ENCODE measurements at regions not wholly inside any gene's neighbourhood (a gene's known extent, or its start where the extent isn't known, plus 50 kb on each side); places are given as distances from the start of the nearest gene placed in this dataset.
A peak's percentile ranks its signal among the peaks of the same experiment; 100 is the strongest.

- no peaks in the 10 kb centered on the region for H3K27me3 ChIP-seq (ENCODE audit: control insufficient read depth, insufficient read depth, low read length)
- H3K4me3 ChIP-seq (ENCODE audit: low read length): no peak overlapping the region
- no peak overlapping the region for H3K9ac ChIP-seq (ENCODE audit: low read depth, low read length)
- H3K4me1 ChIP-seq (ENCODE audit: control insufficient read depth, insufficient read depth, low read length): peaks cover 31% of the 10 kb centered on the region
- no peaks in the 10 kb centered on the region for H3K9me3 ChIP-seq (replicated peaks; ENCODE audit: low read length)
- H3K4me2 ChIP-seq (ENCODE audit: low read length): peak overlapping the region; percentile 1
- H3K36me3 ChIP-seq (ENCODE audit: insufficient read depth, low read length): no peaks in the 10 kb centered on the region
Measured at GRCh38 chr5:103847060-103847459, 284.5 kb upstream of the NUDT12 start.

- no peak overlapping the region for H3K4me3 ChIP-seq (ENCODE audit: low read length)
- H3K9me3 ChIP-seq (replicated peaks; ENCODE audit: low read length): no peaks in the 10 kb centered on the region
- no peaks in the 10 kb centered on the region for H3K27me3 ChIP-seq (ENCODE audit: control insufficient read depth, insufficient read depth, low read length)
- no peaks in the 10 kb centered on the region for H3K36me3 ChIP-seq (ENCODE audit: insufficient read depth, low read length)
- H3K4me1 ChIP-seq (ENCODE audit: control insufficient read depth, insufficient read depth, low read length): peaks cover 17% of the 10 kb centered on the region
- no peak overlapping the region for H3K9ac ChIP-seq (ENCODE audit: low read depth, low read length)
- H3K4me2 ChIP-seq (ENCODE audit: low read length): no peak overlapping the region
Measured at GRCh38 chr5:103842936-103843335, 280.3 kb upstream of the NUDT12 start.

DNA sequence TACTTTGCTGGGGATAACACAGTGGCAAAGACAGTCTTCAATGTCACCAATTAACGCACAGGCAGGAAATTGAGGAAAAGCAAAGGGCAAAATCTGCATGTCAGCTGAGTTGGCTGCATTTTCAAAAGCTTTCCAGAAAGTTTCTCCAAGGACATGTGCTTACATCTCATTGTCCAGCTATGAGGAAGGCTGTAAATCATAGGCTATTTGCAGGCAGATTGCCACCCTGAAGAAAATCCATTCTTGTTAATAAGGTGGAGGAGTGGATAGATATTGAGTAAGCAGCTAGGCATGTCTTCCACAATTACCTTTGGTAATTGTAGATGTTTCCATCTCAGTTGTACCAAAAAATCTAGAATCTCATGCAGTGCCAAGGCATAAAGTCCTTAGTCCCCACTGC lies 278.0 kb upstream of the NUDT12 start:
- Histone ChIP-seq H3K27me3 (ENCODE audit: control insufficient read depth, insufficient read depth, low read length) (no peaks in the 10 kb centered on the region), H3K9me3 (replicated peaks; ENCODE audit: low read length) (no peaks in the 10 kb centered on the region), H3K9ac (ENCODE audit: low read depth, low read length) (no peak overlapping the region)

GRCh38 chr5:103834216-103834615 lies 271.6 kb upstream of the NUDT12 start:
- no peaks in the 10 kb centered on the region for H3K9me3 ChIP-seq (replicated peaks; ENCODE audit: low read length)
- no peak overlapping the region for H3K4me3 ChIP-seq (ENCODE audit: low read length)
- no peaks in the 10 kb centered on the region for H3K27me3 ChIP-seq (ENCODE audit: control insufficient read depth, insufficient read depth, low read length)
- H3K9ac ChIP-seq (ENCODE audit: low read depth, low read length): no peak overlapping the region
- H3K4me1 ChIP-seq (ENCODE audit: control insufficient read depth, insufficient read depth, low read length): no peaks in the 10 kb centered on the region
- H3K36me3 ChIP-seq (ENCODE audit: insufficient read depth, low read length): no peaks in the 10 kb centered on the region
- no peak overlapping the region for H3K4me2 ChIP-seq (ENCODE audit: low read length)

More for the DNA sequence above, 278.0 kb upstream of the NUDT12 start:
- H3K4me1 ChIP-seq (ENCODE audit: control insufficient read depth, insufficient read depth, low read length): peaks cover 4% of the 10 kb centered on the region
- no peaks in the 10 kb centered on the region for H3K36me3 ChIP-seq (ENCODE audit: insufficient read depth, low read length)
- H3K4me3 ChIP-seq (ENCODE audit: low read length): no peak overlapping the region
- no peak overlapping the region for H3K4me2 ChIP-seq (ENCODE audit: low read length)

- Histone ChIP-seq H3K27me3 (ENCODE audit: control insufficient read depth, insufficient read depth, low read length) (no peaks in the 10 kb centered on the region), H3K4me3 (ENCODE audit: low read length) (no peak overlapping the region), H3K9me3 (replicated peaks; ENCODE audit: low read length) (no peaks in the 10 kb centered on the region), H3K36me3 (ENCODE audit: insufficient read depth, low read length) (no peaks in the 10 kb centered on the region), H3K4me2 (ENCODE audit: low read length) (no peak overlapping the region), H3K4me1 (ENCODE audit: control insufficient read depth, insufficient read depth, low read length) (no peaks in the 10 kb centered on the region), H3K9ac (ENCODE audit: low read depth, low read length) (no peak overlapping the region)
Measured at GRCh38 chr5:103829585-103829984, 267.0 kb upstream of the NUDT12 start.

GRCh38 chr5:103827976-103828375 lies 265.4 kb upstream of the NUDT12 start:
- Histone ChIP-seq H3K36me3 (ENCODE audit: insufficient read depth, low read length) (no peaks in the 10 kb centered on the region), H3K27me3 (ENCODE audit: control insufficient read depth, insufficient read depth, low read length) (no peaks in the 10 kb centered on the region), H3K4me2 (ENCODE audit: low read length) (no peak overlapping the region), H3K4me3 (ENCODE audit: low read length) (no peak overlapping the region), H3K9ac (ENCODE audit: low read depth, low read length) (no peak overlapping the region), H3K9me3 (replicated peaks; ENCODE audit: low read length) (no peaks in the 10 kb centered on the region), H3K4me1 (ENCODE audit: control insufficient read depth, insufficient read depth, low read length) (no peaks in the 10 kb centered on the region)

DNA sequence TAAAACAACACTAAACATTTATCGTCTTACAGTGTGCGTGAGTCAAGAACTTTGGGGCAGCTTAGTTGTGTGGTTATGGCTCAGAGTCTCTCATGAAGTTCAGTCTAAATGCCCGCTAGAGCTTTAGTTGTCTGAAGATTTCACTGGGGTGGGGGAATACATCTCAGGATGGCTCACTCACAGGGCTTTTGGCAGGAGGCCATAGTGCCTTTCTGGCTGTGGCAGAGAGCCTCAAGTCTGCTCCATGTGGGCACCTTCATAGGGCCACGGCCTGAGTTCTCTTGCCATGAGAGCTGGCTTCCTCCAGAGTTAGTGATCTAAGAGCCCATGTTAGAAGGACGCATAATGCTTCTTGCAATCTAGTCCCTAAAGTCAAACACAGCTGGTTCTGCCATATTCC lies 258.8 kb upstream of the NUDT12 start:
- Histone ChIP-seq H3K36me3 (ENCODE audit: insufficient read depth, low read length) (no peaks in the 10 kb centered on the region), H3K27me3 (ENCODE audit: control insufficient read depth, insufficient read depth, low read length) (no peaks in the 10 kb centered on the region)

GRCh38 chr5:103808464-103809106 lies 246.0 kb upstream of the NUDT12 start:
- Histone ChIP-seq H3K9me3 (replicated peaks; ENCODE audit: low read length) (no peaks in the 10 kb centered on the region), H3K9ac (ENCODE audit: low read depth, low read length) (no peak overlapping the region), H3K4me3 (ENCODE audit: low read length) (no peak overlapping the region), H3K36me3 (ENCODE audit: insufficient read depth, low read length) (no peaks in the 10 kb centered on the region), H3K4me2 (ENCODE audit: low read length) (no peak overlapping the region), H3K4me1 (ENCODE audit: control insufficient read depth, insufficient read depth, low read length) (peaks cover 8% of the 10 kb centered on the region), H3K27me3 (ENCODE audit: control insufficient read depth, insufficient read depth, low read length) (no peaks in the 10 kb centered on the region)

More for the DNA sequence above, 258.8 kb upstream of the NUDT12 start:
- Histone ChIP-seq H3K9me3 (replicated peaks; ENCODE audit: low read length) (no peaks in the 10 kb centered on the region), H3K4me2 (ENCODE audit: low read length) (no peak overlapping the region), H3K9ac (ENCODE audit: low read depth, low read length) (no peak overlapping the region), H3K4me3 (ENCODE audit: low read length) (no peak overlapping the region), H3K4me1 (ENCODE audit: control insufficient read depth, insufficient read depth, low read length) (no peaks in the 10 kb centered on the region)

GRCh38 chr5:103804711-103805110 lies 242.1 kb upstream of the NUDT12 start:
- Histone ChIP-seq H3K4me3 (ENCODE audit: low read length) (no peak overlapping the region), H3K4me2 (ENCODE audit: low read length) (no peak overlapping the region), H3K9ac (ENCODE audit: low read depth, low read length) (no peak overlapping the region), H3K9me3 (replicated peaks; ENCODE audit: low read length) (no peaks in the 10 kb centered on the region), H3K4me1 (ENCODE audit: control insufficient read depth, insufficient read depth, low read length) (peaks cover 8% of the 10 kb centered on the region), H3K27me3 (ENCODE audit: control insufficient read depth, insufficient read depth, low read length) (no peaks in the 10 kb centered on the region), H3K36me3 (ENCODE audit: insufficient read depth, low read length) (no peaks in the 10 kb centered on the region)

DNA sequence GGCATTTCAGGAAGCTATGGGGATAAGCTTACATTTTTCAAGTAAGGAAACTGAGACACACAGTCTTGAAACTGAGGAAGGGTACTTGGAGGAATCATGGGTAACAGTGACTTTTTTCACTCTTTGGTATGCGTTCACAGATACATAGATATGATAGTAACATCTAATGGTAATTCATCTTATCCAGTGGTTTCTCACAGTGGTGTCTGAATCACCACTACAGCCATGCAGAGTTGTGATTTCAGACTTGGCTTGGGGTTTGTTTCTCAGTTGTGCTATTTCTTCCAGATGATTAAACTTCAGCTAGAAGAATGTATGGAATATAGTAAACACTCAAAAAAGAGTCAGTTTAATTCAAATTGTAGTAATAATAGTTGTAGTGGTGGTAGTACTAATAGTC lies 239.1 kb upstream of the NUDT12 start:
- Histone ChIP-seq H3K36me3 (ENCODE audit: insufficient read depth, low read length) (no peaks in the 10 kb centered on the region), H3K4me1 (ENCODE audit: control insufficient read depth, insufficient read depth, low read length) (peaks cover 8% of the 10 kb centered on the region), H3K9me3 (replicated peaks; ENCODE audit: low read length) (no peaks in the 10 kb centered on the region), H3K4me3 (ENCODE audit: low read length) (no peak overlapping the region), H3K4me2 (ENCODE audit: low read length) (no peak overlapping the region), H3K9ac (ENCODE audit: low read depth, low read length) (no peak overlapping the region), H3K27me3 (ENCODE audit: control insufficient read depth, insufficient read depth, low read length) (no peaks in the 10 kb centered on the region)

DNA sequence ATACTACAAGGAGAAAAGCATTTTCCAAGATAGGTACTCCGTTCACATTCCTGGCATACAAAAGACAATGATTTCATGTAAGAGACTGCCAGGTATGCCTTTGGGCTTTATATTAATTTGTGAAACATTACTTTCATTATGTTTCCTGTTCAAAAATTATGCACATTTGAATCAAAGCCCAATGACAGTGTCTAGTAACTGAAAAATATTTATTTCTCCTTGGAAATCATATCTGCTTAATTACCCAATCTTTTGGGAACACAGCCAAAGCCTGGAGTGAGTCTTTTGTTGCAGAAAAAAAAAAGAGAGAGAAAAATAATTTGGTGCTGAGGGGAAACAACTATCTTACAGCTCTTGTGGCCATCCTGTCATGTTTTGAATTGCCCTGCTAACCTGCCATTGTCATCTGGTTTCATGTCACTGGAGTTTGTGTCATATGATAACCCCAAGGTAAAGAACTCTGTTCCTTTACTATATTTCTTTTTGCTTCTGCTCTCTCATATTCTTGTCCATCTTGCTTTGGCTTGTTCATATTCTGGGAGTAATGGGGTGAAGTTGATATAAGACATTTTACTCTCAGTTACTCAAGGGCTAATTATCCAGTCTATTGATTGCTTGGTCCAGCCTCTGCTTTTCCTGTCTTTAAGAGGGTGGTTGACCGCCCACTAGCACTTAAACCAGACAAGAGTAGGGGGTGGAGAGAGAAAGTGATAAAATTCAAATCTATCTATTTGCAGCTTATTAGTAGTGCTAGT lies 238.3 kb upstream of the NUDT12 start:
- Histone ChIP-seq H3K36me3 (ENCODE audit: insufficient read depth, low read length) (no peaks in the 10 kb centered on the region), H3K4me1 (ENCODE audit: control insufficient read depth, insufficient read depth, low read length) (peaks cover 8% of the 10 kb centered on the region), H3K4me3 (ENCODE audit: low read length) (no peak overlapping the region), H3K9ac (ENCODE audit: low read depth, low read length) (no peak overlapping the region), H3K9me3 (replicated peaks; ENCODE audit: low read length) (no peaks in the 10 kb centered on the region), H3K27me3 (ENCODE audit: control insufficient read depth, insufficient read depth, low read length) (no peaks in the 10 kb centered on the region), H3K4me2 (ENCODE audit: low read length) (no peak overlapping the region)

Measured in skeletal muscle satellite cell (primary cell).